ENCODE measurements at regions not wholly inside any gene's neighbourhood (a gene's known extent, or its start where the extent isn't known, plus 50 kb on each side); places are given as distances from the start of the nearest gene placed in this dataset.

GRCh38 chr14:101064718-101065117, 161.2 kb upstream of the RTL1 start:
- Histone ChIP-seq H4K20me1 (ENCODE audit: insufficient read depth, low read length) (no peaks in the 10 kb centered on the region), H3K4me1 (ENCODE audit: low read length) (no peaks in the 10 kb centered on the region), H3K27me3 (replicated peaks; ENCODE audit: insufficient read depth, low read length) (peaks cover 75% of the 10 kb centered on the region), H3K4me2 (ENCODE audit: low read depth, low read length) (no peak overlapping the region), H3F3A (ENCODE audit: insufficient read depth, low read length) (no peaks in the 10 kb centered on the region), H3K79me2 (ENCODE audit: low read length) (no peaks in the 10 kb centered on the region), H3K36me3 (replicated peaks; ENCODE audit: insufficient read depth, low read length) (no peaks in the 10 kb centered on the region), H3K9me3 (replicated peaks; ENCODE audit: insufficient read depth, low read length) (no peaks in the 10 kb centered on the region), H2AFZ (ENCODE audit: low read length) (no peak overlapping the region), H3K27ac (ENCODE audit: low read length) (no peak overlapping the region), H3K9me2 (replicated peaks; ENCODE audit: insufficient read depth, low read length) (no peaks in the 10 kb centered on the region), H3K9ac (ENCODE audit: low read length) (no peak overlapping the region), H3K4me3 (ENCODE audit: low read length) (no peak overlapping the region)
- no peak for DNase-seq
- TF ChIP-seq EZH2 (optimal IDR thresholded peaks at IDR 0.05; ENCODE audit: low read depth, low read length) = no peak
- no peak for TF ChIP-seq CTCF (IDR thresholded peaks at IDR 0.05; ENCODE audit: low read length)
- no peak for TF ChIP-seq EZH2phosphoT487 (IDR thresholded peaks at IDR 0.05; ENCODE audit: low read length)

GRCh38 chr14:101065246-101065645, 161.7 kb upstream of the RTL1 start:
- DNase-seq = no peak
- no peak overlapping the region for H3K27ac ChIP-seq (ENCODE audit: low read length)
- no peak overlapping the region for H3K4me2 ChIP-seq (ENCODE audit: low read depth, low read length)
- H3K4me1 ChIP-seq (ENCODE audit: low read length) = no peaks in the 10 kb centered on the region
- no peaks in the 10 kb centered on the region for H4K20me1 ChIP-seq (ENCODE audit: insufficient read depth, low read length)
- H3K79me2 ChIP-seq (ENCODE audit: low read length) = no peaks in the 10 kb centered on the region
- H3K9me3 ChIP-seq (replicated peaks; ENCODE audit: insufficient read depth, low read length) = no peaks in the 10 kb centered on the region
- H3K9me2 ChIP-seq (replicated peaks; ENCODE audit: insufficient read depth, low read length) = no peaks in the 10 kb centered on the region
- H2AFZ ChIP-seq (ENCODE audit: low read length) = no peak overlapping the region
- peaks cover 75% of the 10 kb centered on the region for H3K27me3 ChIP-seq (replicated peaks; ENCODE audit: insufficient read depth, low read length)
- H3K36me3 ChIP-seq (replicated peaks; ENCODE audit: insufficient read depth, low read length) = no peaks in the 10 kb centered on the region
- H3F3A ChIP-seq (ENCODE audit: insufficient read depth, low read length) = no peaks in the 10 kb centered on the region
- H3K4me3 ChIP-seq (ENCODE audit: low read length) = no peak overlapping the region
- H3K9ac ChIP-seq (ENCODE audit: low read length) = no peak overlapping the region
- TF ChIP-seq EZH2phosphoT487 (IDR thresholded peaks at IDR 0.05; ENCODE audit: low read length) (no peak), EZH2 (optimal IDR thresholded peaks at IDR 0.05; ENCODE audit: low read depth, low read length) (no peak), CTCF (IDR thresholded peaks at IDR 0.05; ENCODE audit: low read length) (no peak)

GRCh38 chr14:101065696-101066694, 162.5 kb upstream of the RTL1 start:
- Histone ChIP-seq H3K9me2 (replicated peaks; ENCODE audit: insufficient read depth, low read length) (no peaks in the 10 kb centered on the region), H3K79me2 (ENCODE audit: low read length) (no peaks in the 10 kb centered on the region), H2AFZ (ENCODE audit: low read length) (no peak overlapping the region), H3K27ac (ENCODE audit: low read length) (no peak overlapping the region), H3K4me1 (ENCODE audit: low read length) (no peaks in the 10 kb centered on the region), H3K4me2 (ENCODE audit: low read depth, low read length) (no peak overlapping the region), H4K20me1 (ENCODE audit: insufficient read depth, low read length) (no peaks in the 10 kb centered on the region), H3K9ac (ENCODE audit: low read length) (no peak overlapping the region), H3K36me3 (replicated peaks; ENCODE audit: insufficient read depth, low read length) (no peaks in the 10 kb centered on the region), H3K27me3 (replicated peaks; ENCODE audit: insufficient read depth, low read length) (peaks cover 75% of the 10 kb centered on the region), H3K9me3 (replicated peaks; ENCODE audit: insufficient read depth, low read length) (no peaks in the 10 kb centered on the region), H3F3A (ENCODE audit: insufficient read depth, low read length) (no peaks in the 10 kb centered on the region), H3K4me3 (ENCODE audit: low read length) (no peak overlapping the region)
- TF ChIP-seq EZH2phosphoT487 (IDR thresholded peaks at IDR 0.05; ENCODE audit: low read length) = no peak
- TF ChIP-seq EZH2 (optimal IDR thresholded peaks at IDR 0.05; ENCODE audit: low read depth, low read length) = no peak
- no peak for TF ChIP-seq CTCF (IDR thresholded peaks at IDR 0.05; ENCODE audit: low read length)
- no peak for DNase-seq

Measured in MM.1S (cell line).